ENCODE measurements at regions not wholly inside any gene's neighbourhood (a gene's known extent, or its start where the extent isn't known, plus 50 kb on each side); places are given as distances from the start of the nearest gene placed in this dataset.
A peak's percentile ranks its signal among the peaks of the same experiment; 100 is the strongest.
"Not testable (repeated sequence)": the region's sequence is repeated elsewhere in the genome, so short reads cannot be mapped to it uniquely, and the experiment has no call there.

DNA sequence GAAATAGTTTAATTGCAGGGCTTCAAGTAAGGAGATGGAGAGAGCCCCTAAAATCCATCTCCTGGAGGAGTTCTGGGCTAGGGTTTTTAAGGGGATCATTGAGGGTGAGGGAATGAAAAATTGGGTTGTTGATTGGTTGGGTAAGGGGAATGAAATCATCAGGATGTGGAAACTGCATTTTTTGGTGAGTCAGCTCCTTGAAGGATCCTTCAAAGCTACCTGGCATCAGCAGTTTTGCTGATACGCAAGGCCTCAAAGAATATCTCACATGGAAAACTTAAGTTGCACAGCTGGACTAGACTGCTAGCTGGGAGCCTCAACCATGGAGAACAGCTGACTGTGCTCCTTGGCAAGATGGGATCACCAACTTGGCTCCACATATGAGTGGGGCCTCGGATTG, 136.7 kb downstream of the FGF10 start:
- no peak for DNase-seq

DNA sequence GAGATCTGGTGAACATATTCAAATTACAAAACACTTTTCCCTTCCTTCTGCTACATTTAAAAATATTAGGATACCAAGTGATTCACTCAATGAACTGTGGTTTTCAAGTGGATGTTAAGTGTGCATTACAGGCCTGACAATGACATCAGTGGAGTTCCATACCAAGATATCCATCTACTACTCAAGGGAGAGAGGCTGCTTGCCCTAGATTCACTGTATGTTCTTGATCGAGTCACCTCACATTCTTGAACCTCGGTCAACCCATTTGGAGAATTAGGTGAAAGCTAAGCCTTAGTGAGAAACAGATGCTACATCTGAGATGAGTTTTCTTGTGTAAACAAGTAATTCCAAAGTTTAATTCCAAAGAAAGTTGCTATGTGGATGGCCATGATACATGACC, 142.2 kb downstream of the FGF10 start:
- no peak for DNase-seq

DNA sequence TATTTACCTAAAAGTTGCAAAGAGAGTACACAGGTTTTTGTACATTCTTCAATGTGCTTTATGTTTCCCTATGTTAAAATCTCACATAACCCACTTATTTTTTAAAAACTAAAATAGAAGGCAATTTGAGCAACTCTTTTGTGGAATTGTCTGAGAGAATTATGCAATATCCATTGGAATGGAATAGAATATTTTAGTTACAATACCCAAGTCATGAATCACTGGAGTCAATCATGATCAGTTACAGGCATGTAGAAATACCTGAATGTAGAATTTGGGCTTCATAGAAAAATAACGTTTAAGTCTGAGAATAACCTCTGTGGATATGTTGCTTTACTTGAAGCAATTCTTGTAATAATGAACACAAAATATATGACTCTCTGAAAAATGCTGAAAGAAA, 143.3 kb downstream of the FGF10 start:
- no peak for DNase-seq

DNA sequence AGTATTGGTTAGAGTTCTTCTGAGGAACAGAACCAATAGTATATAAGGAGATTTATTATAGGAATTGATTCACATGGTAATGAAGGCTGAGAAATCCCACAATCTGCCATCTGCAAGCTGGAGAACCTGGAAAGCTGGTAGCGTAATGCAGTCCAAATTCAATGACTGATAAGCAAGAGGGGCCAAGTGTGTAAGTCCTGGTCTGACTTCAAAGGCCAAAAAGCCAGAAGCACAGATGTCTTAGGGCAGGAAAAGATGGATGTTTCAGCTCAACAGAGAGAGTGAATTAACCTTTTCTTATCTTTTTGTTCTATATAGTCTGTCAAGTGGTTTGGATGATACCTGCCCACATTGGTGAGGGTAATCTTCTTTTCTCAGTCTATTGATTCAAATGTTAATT, 146.4 kb downstream of the FGF10 start:
- no peak for DNase-seq

DNA sequence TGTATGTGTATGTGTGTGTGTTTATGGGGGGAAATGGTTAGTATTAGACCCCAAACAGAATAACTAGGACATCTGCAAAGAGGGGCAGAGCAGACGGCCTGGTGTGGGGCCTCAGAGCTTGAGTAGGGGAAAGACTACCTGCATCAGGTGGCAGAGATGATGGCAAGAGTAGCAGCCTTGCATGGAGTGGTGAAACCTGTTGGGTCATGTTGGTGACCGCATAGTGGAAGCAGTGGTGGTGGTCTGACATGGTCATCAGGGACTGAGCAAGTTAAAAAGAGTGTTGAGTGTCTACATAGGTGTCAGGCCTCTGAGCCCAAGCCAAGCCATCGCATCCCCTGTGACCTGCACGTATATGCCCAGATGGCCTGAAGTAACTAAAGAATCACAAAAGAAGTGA, 153.2 kb downstream of the FGF10 start:
- no peak for DNase-seq

DNA sequence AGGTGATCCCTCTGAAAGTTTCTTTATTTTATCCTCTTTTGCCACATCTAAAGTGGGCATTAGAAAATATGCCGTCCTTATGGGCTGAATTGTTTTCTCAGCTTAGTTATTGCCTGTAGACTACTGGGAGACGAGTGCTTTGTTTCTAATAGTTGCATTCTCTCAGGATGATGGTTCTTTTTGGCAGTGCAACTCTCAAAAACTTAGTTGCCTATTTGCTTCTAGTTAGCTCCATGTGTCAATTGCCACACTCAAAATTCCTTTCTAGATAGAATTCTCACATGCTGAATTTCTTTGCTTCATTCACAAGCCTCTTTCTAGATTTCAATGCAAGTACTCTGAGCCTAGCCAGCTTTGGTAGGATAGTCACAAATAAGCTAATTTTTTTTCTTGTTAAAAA, 155.5 kb downstream of the FGF10 start:
- no peak for DNase-seq

DNA sequence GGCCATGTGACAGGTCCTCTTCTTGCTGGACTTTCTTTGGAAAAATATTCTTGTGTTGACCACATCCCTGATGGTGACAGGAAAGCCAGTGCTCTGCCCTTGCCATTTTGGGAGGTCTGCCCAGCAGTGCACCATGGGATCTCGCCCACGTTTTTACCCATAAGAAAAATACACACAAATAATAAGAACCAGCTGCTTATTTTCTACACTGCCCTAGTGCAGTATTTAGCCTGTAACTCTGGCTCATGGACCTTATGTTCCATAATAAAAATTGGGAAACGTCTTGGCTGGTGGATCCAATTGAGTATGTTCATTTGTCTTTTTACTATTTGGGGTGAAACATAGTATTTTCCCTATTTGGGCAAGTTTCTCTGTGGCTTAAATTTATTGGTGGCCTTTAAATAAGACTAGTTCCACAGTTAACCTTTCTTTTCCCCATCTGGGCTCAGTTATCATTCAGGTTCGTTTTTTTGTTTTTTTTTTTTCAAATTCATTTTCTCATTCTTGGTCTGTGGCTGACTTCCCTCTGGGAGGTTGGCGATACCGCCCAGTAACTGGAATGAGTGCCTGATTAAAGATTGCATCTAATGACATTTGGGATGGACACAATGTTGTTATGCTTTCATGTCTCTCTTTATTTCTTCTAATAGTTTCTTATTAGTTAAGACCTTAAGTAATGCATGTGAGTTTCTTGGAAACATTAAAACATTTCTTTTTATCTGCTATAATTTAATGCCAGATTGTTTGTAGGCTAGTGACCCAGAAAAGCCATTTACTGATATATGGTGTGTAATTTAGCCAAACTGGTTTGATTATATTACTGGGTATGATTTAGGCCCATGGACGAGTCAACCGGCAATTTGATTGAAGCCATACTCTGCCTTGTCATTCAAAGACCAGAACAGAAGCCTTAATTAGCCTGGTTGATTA, 163.7 kb downstream of the FGF10 start:
- no peak for DNase-seq

DNA sequence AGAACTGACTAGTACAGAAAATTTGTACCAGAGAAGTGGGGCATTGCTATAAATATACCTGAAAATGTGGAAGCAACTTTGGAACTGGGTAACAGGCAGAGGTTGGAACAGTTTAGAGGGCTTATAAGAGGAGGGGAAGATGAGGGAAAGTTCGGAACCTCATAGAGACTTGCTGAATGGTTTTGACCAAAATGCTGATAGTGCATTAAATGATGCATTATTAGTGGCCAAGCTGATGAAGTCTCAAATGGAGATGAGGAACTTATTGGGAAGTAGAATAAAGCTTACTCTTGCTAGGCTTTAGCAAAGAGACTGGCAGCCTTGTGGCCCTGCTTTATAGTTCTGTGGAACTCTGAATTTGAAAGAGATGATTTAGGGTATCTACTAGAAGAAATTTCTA, 189.8 kb downstream of the FGF10 start:
- DNase-seq, result no peak

DNA sequence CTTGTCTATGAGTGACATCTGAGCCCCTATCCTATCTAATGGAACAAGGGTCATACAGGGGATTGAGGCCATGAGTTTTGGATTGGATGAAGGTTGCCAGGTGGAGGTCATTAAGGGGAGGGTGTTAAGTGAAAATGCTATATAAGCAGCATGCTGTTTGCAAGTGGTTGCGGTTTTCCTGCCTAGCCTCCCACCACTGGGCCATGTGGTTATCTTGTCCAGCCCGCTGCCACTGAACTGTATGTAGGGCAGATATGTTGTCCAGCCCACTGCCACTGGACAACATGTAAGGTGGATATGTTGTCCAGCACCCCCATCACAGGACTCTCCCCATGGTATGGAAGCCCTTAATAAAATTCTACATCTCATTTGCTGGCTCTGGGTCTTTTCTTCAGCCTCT, 200.0 kb downstream of the FGF10 start:
- DNase-seq, result no peak

DNA sequence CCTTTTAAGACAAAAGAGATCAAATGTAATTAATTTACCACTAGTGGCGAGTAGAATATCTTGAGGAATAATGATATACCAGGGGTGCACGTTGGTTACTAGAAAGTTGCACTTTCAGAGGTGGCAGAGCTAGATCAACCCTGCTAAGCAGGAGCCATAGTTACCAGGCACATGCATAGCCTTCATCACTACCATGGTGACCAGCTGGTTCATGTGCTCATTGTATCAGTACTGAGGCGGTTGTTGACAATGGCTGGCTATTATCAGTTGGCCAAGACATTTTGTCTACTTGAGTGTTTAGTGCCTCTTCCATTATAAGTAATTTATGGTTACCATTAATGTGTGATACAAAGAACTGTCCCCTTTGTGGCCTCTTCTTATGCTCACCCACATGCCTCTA, 201.2 kb downstream of the FGF10 start:
- DNase-seq, result no peak

DNA sequence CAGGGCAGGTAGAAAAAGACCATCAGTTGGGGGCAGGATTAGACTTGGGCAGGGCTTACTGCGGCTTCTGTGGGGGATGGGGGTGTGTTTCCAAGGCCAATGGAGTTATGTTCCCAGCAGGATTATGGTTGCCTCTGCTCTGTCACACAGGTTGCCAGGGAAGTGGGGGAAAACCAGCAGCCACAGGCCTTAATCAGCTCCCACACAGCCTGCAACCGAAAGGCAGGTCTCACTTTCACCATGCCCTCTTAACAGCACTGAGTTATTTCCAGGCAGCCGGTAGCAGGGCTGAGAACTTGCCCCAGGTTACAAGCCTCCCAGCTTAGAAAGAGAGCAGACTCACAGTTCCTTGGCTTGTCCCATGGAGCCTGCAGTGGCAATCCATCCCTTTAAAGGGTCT, 205.5 kb downstream of the FGF10 start:
- DNase-seq, result no peak

DNA sequence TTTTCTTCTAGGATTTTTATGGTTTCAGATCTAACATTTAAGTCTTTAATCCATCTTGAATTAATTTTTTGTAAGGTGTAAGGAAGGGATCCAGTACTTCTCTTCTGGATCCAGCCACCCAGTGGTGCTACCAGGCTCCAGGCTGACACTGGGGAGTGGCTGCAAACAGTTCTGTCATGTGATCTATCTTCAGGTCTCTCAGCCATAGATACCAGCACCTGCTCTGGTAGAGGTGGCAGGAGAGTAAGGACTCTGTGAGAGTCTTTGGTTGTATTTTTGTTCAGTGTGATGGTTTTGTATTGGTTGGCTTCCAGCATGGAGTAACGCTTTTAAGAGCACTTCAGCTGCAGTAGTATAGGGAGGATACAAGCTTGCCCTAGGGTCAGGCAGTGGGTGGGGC, 205.9 kb downstream of the FGF10 start:
- DNase-seq, result no peak

DNA sequence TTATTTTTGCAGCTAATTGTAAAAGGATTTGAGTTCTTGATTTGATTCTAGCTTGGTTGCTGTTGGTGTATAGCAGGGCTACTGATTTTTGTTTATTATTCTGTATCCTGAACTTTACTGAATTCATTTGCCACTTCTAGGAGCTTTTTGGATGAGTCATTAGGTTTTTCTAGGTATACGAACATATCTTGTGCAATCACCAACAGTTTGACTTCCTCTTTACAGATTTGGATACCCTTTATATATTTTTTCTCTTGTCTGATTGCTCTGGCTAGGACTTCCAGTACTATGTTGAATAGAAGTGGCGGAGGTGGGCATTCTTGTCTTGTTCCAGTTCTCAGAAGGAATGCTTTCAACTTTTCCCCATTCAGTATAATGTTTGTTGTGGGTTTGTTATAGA, 210.8 kb downstream of the FGF10 start:
- peak; percentile 74 to 84 for DNase-seq

DNA sequence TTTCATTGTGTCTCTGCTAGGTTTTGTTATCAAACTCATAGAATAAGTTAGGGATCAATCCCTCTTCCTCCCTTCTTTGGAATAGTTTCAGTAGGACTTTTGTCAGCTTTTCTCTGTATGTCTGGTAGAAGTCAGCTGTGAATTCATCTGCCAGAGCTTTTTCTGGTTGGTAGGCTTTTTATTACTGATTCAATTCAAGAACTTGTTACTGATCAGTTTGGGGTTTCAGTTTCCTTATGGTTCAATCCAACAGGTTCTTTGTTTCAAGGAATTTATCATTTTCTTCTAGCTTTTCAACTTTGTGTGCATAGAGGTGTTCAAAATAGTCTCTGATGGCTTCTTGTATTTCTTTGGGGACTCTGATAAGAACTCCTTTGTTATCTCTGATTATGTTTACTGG, 221.7 kb downstream of the FGF10 start:
- DNase-seq, result no peak

DNA sequence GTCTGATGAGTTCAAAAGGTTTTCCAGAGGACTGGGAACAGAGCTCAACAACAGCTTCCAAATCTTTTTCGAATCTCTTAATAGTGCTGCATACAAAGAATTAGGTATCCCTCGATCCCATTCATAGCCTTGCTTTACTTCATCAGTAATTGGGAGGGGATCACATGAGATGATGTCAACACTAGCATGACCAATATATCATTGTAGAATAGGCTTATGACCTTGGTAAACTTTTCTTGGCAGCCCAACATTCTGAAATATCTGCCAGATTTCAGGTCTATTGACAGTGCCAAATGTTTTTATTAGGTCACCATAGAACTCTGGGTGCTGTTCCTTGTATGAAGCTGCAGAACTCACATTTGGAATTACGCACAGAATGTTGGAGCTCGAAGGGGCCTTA, 228.9 kb downstream of the FGF10 start:
- no peak for DNase-seq

DNA sequence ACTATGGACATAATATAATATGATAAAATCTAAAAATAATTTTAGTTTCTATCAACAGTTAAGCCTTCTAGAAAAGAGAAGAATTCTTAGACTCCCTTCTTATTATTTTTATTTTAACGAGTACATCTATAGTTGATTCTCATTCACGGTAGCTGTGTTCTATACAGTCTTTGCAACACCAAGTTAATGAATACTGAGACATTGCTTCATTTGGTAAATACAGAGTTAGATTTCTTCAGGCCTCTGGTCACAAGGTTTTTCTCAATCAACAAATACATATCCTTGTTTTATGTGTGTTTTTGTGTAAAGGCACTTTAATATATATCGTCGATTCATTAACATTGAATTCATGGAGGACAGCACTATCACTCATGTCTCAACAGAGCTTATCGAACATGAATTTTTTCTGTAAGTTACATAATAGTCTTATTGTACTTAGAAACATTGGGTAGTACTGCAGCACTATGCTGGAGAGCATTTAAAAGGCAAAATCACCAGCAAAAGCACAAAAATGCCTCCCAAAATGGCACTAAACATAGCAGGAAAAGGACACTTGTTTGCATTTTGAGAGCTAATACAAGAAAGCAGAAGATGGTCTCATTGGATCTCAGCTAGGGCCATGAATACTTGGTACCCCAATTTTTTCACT, 239.0 kb downstream of the FGF10 start:
- no peak for DNase-seq

DNA sequence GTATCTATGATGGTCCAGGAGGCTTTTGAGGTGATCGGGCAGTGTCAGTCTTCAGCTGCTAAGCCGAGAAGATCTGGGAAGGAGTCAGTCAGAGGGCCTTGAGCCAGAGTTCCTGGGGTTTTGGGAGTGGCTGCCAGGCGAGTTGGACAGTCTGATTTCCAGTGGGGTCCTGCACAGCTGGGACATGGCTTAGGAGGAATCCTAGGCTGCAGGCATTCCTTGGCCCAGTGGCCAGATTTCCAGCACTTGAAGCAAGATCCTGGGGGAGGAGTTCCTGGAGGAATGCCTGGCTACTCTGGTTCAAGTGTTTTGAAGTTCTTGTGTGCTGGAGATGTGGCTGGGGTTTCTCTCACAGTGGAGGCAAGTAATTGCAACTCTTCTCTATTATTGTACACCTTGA, 271.3 kb downstream of the FGF10 start:
- not testable (repeated sequence) for DNase-seq

DNA sequence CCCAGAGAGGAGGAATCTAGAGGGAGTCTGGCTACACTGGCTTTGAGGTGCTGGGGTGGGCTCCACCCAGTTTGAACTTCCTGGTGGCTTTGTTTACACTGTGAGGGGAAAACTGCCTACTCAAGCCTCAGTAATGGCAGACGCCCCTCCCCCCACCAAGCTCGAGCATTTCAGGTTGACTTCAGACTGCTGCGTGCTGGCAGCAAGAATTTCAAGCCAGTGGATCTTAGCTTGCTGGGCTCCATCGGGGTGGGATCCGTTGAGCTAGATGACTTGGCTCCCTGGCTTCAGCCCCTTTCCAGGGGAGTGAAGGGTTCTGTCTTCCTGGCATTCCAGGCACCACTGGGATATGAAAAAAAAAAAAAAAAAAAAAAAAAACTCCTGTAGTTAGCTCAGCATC, 281.0 kb downstream of the FGF10 start:
- DNase-seq, result not testable (repeated sequence)

DNA sequence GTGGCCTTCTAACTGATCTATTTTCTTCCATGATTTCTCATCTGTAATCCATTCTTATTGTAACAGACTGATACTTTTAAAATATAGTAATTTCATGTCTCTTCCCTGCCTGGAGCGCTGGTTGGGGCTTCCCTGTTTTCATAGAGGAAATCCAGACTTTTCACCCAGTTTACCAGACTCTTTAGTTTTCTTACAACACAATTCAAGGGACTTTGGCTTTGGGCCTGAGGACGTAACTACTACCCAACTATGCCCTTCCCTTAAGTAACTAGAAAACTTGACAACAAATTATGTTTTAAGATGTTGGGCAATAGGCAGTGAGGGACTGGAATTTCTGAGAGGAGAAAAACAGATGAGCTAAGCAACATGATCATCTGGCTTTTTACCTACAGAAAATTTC, 289.6 kb downstream of the FGF10 start:
- DNase-seq, result no peak

DNA sequence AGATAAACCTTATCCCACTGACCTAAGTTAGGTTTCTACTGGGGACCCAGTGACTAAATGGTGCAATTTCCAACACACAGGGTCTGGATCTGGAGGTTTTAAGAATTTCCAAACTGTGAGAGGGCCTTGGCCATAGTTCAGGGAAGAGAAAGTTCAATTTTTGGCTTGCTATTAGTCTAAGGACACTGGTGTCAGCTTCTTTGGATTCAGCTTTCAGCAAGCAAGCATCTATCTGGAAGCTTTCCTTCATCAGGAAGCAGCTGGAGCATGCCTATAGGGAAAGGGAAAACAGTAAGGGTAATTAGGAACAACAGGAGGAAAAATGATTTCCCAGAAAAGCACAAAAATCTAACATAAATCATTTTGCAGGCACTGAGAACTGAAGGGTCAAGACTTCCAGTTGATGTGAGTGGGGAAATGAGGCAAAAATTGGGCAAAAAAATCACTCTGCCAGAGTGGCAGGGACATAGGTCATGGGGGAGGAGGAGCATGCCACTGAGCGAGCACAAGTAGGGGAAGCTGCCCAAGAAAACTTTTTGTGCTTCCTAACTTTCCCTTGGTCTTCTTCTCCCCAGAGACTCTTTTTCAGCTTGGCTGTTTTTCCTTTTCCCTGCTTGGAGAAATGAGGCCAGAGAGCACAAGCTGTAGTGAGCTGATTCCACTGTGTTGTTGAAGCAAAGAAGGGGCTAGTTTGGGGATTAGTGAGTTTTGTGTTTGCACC, 299.6 kb downstream of the FGF10 start:
- no peak for DNase-seq

DNA sequence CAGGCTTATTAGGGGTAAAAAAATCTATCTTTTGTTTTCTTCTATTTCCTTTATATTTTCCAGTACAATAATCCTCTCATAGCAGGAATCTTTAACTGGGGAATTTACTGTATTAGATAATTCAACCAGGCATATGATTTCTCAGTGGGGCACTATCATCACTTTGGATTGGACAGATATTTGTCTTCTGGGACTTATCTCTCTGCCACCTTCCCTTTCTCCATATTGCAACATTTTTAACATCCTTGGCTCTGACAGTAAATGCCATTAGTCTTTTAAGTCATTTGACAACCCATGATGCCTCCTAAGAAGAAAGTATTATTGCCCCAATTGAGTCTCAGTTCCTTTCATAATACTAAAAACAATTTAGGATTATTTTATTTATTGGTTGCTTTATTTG, 304.1 kb downstream of the FGF10 start:
- no peak for DNase-seq

DNA sequence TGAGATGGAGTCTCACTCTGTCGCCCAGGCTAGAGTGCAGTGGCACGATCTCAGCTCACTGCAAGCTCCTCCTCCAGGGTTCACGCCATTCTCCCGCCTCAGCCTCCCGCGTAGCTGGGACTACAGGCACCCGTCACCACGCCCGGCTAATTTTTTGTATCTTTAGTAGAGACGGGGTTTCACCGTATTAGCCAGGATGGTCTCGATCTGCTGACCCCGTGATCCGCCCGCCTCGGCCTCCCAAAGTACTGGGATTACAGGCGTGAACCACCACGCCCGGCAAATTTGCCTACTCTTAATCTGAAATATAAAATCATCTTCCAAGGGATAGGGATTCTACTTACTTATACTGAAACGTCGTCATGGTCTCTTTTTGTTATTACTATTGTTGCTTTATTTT, 314.7 kb downstream of the FGF10 start:
- DNase-seq, result not testable (repeated sequence)

DNA sequence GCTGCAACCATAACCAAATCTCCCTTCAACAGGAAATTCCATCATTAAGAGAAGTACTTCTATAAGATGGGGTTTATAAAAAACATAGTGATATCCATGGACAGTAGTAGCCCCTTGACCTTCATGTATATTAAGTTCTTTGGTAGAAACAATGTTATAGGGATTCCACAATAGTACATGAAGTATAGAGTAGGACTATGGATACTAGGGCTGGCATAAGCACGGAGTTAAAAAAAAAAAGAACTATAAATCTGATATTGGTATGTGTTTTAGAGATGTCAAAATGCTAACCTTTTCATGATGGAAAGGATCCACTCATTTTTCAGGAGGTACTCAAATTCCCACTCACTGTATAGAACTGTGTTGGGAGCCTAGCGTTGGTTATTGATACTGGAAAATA, 337.6 kb downstream of the FGF10 start:
- DNase-seq, result peak in 1 of 2 experiments; percentile 88

All from Kasumi-1 (cell line).